Inflammatory macrophage treated with lipopolysaccharide for 1 hour (primary cell): ENCODE measurements at regions not wholly inside any gene's neighbourhood (a gene's known extent, or its start where the extent isn't known, plus 50 kb on each side); places are given as distances from the start of the nearest gene placed in this dataset.

ENCODE experiments used
- DNase-seq, 2 donors: peaks; one replicate each; pipeline ENCODE4 v3.0.0-alpha.2; 2020 to 2022

- no peak for DNase-seq
Measured at GRCh38 chr1:38569932-38570656, 289.5 kb downstream of the RRAGC start.

- DNase-seq: no peak
Measured at GRCh38 chr1:38568061-38568857, 291.3 kb downstream of the RRAGC start.

- no peak for DNase-seq
Measured at GRCh38 chr1:38567401-38567800, 292.2 kb downstream of the RRAGC start.

GRCh38 chr1:38565020-38565491 lies 294.5 kb downstream of the RRAGC start:
- no peak for DNase-seq

GRCh38 chr1:38563942-38564735 lies 295.4 kb downstream of the RRAGC start:
- no peak for DNase-seq

GRCh38 chr1:38561725-38562124 lies 297.8 kb downstream of the RRAGC start:
- DNase-seq: no peak

- DNase-seq: no peak
Measured at GRCh38 chr1:38561110-38561509, 298.5 kb downstream of the RRAGC start.

- DNase-seq: no peak
Measured at GRCh38 chr1:38560457-38560856, 299.1 kb downstream of the RRAGC start.

- DNase-seq: no peak
Measured at GRCh38 chr1:38559446-38560165, 300.0 kb downstream of the RRAGC start.

- DNase-seq: no peak
Measured at GRCh38 chr1:38558500-38559445, 300.8 kb downstream of the RRAGC start.

- DNase-seq: no peak
Measured at GRCh38 chr1:38558055-38558454, 301.5 kb downstream of the RRAGC start.

- DNase-seq: no peak
Measured at GRCh38 chr1:38555594-38555993, 304.0 kb downstream of the RRAGC start.

- no peak for DNase-seq
Measured at GRCh38 chr1:38555130-38555529, 304.4 kb downstream of the RRAGC start.

- no peak for DNase-seq
Measured at GRCh38 chr1:38551318-38552307, 308.0 kb downstream of the RRAGC start.

GRCh38 chr1:38549191-38549590 lies 310.4 kb downstream of the RRAGC start:
- DNase-seq: no peak

- DNase-seq: no peak
Measured at GRCh38 chr1:38547321-38547720, 312.3 kb downstream of the RRAGC start.

- no peak for DNase-seq
Measured at GRCh38 chr1:38546636-38547035, 312.9 kb downstream of the RRAGC start.

GRCh38 chr1:38541223-38541622 lies 318.3 kb downstream of the RRAGC start:
- no peak for DNase-seq

- DNase-seq: no peak
Measured at GRCh38 chr1:38539931-38540330, 319.6 kb downstream of the RRAGC start.

- no peak for DNase-seq
Measured at GRCh38 chr1:38538834-38539233, 320.7 kb downstream of the RRAGC start.
